Keratinocyte (primary cell): ENCODE measurements at regions not wholly inside any gene's neighbourhood (a gene's known extent, or its start where the extent isn't known, plus 50 kb on each side); places are given as distances from the start of the nearest gene placed in this dataset.

Source experiments
- EZH2 ChIP-seq: IDR thresholded peaks from one replicate; pipeline ENCODE4 v1.6.1; 2012; ENCODE audit warnings: inconsistent platforms, mild to moderate bottlenecking, low read length, moderate library complexity
- TF ChIP-seq, protein P1 (sequence below), 3 experiments: IDR thresholded peaks in 1 of 3; conservative IDR thresholded peaks in 1 of 3; optimal IDR thresholded peaks in 1 of 3; 2 replicates in 2 of 3; 3 replicates in 1 of 3; pipeline versions ENCODE3 to v1.5.1; 2011; ENCODE audit warnings: low read length in 3 of 3, mild to moderate bottlenecking in 3 of 3, moderate library complexity in 2 of 3, control low read depth in 1 of 3, inconsistent platforms in 1 of 3; ENCODE audit not compliant: insufficient read depth in 2 of 3; ENCODE audit errors: extremely low read depth in 1 of 3

DNA sequence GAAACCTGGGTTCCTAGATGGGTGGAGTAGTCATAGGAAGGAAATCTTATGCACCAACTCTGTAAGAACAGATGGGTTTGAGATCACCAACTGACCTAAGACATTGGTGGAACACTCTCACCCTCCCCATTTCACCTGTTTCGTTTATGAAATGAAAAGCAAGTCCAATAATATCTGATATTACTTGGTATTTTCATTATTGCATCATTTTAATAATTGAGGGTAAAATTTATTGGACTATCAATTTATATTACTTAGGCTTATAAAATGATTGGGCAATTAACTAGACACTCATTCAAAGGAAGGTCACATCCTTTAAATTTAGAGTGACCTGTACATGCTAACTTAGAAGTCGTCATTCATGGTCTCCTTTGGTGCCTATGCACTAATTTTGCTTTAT is 503.9 kb downstream of the TAFA4 start:
- TF ChIP-seq, protein P1, sequence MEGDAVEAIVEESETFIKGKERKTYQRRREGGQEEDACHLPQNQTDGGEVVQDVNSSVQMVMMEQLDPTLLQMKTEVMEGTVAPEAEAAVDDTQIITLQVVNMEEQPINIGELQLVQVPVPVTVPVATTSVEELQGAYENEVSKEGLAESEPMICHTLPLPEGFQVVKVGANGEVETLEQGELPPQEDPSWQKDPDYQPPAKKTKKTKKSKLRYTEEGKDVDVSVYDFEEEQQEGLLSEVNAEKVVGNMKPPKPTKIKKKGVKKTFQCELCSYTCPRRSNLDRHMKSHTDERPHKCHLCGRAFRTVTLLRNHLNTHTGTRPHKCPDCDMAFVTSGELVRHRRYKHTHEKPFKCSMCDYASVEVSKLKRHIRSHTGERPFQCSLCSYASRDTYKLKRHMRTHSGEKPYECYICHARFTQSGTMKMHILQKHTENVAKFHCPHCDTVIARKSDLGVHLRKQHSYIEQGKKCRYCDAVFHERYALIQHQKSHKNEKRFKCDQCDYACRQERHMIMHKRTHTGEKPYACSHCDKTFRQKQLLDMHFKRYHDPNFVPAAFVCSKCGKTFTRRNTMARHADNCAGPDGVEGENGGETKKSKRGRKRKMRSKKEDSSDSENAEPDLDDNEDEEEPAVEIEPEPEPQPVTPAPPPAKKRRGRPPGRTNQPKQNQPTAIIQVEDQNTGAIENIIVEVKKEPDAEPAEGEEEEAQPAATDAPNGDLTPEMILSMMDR (optimal IDR thresholded peaks at IDR 0.05 in 1 of 3, IDR thresholded peaks at IDR 0.05 in 1 of 3, conservative IDR thresholded peaks at IDR 0.05 in 1 of 3; ENCODE audit: extremely low read depth in 1 of 3, insufficient read depth in 2 of 3, low read length in 3 of 3) = no peak
- TF ChIP-seq EZH2 = no peak
